ENCODE measurements at regions not wholly inside any gene's neighbourhood (a gene's known extent, or its start where the extent isn't known, plus 50 kb on each side); places are given as distances from the start of the nearest gene placed in this dataset.
"Not testable (repeated sequence)": the region's sequence is repeated elsewhere in the genome, so short reads cannot be mapped to it uniquely, and the experiment has no call there.

DNA sequence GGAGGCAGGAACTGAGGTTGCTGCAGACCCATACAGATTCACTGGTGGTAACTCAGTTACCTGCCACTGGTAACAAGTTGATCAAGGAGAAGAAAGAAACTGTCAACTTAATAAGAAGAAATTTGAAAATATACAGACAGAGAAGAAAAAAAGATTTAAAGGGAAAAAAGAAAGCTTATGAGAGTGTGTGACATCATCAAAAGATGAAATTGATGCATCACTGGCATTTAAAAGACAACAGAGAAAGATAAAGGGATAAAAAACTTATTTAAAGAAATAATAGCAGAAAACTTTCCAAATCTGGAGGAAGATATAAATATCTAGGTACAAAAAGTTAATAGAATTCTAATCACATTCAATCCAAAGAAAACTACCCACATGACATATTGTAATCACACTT is 1003.2 kb downstream of the TDRD15 start:
- Histone ChIP-seq H3K9me3 (ENCODE audit: low read depth, low read length) (no peaks in the 10 kb centered on the region), H3K36me3 (ENCODE audit: insufficient read depth, low read length) (no peaks in the 10 kb centered on the region), H3K9ac (ENCODE audit: insufficient read length) (no peak overlapping the region), H3K27ac (no peak overlapping the region), H3K4me3 (no peak overlapping the region)
- DNase-seq (ENCODE audit: low read depth, low spot score): no peak
- TF ChIP-seq EZH2 (IDR thresholded peaks at IDR 0.05) (no peak), POLR2AphosphoS5 (IDR thresholded peaks at IDR 0.05; ENCODE audit: borderline replicate concordance, low read depth, low read length) (no peak), FOXP2 (optimal IDR thresholded peaks at IDR 0.05; ENCODE audit: control extremely low read depth, extremely low read length, insufficient read depth) (no peak)

GRCh38 chr2:22134421-22134820 is 1010.7 kb downstream of the TDRD15 start:
- no peaks in the 10 kb centered on the region for H3K36me3 ChIP-seq (ENCODE audit: insufficient read depth, low read length)
- H3K4me3 ChIP-seq: no peak overlapping the region
- no peaks in the 10 kb centered on the region for H3K9me3 ChIP-seq (ENCODE audit: low read depth, low read length)
- H3K27ac ChIP-seq: no peak overlapping the region
- TF ChIP-seq EZH2 (IDR thresholded peaks at IDR 0.05): no peak
- no peak for TF ChIP-seq POLR2AphosphoS5 (IDR thresholded peaks at IDR 0.05; ENCODE audit: borderline replicate concordance, low read depth, low read length)
- no peak for TF ChIP-seq FOXP2 (optimal IDR thresholded peaks at IDR 0.05; ENCODE audit: control extremely low read depth, extremely low read length, insufficient read depth)
- DNase-seq (ENCODE audit: low read depth, low spot score): no peak
- H3K9ac ChIP-seq (ENCODE audit: insufficient read length): no peak overlapping the region

DNA sequence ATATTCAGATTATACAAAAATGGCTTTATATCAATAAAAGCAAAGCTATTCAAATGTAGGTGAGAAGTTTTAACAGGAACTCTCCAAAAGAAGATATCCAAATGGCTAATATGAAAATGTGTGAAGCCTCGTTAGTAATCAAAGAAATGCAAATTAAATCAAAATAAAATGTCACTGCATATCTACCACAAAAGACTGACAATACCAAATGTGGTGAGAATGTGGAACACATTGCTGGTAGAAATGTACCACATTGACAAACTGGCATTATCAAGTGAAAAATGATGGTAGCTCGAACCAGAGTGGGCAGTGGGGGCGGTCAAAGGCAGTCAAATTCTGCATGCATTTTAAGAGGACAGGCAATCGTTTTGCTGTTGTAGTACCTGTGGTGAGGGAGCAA is 1012.7 kb downstream of the TDRD15 start:
- DNase-seq (ENCODE audit: low read depth, low spot score): no peak
- no peaks in the 10 kb centered on the region for H3K9me3 ChIP-seq (ENCODE audit: low read depth, low read length)
- no peak overlapping the region for H3K9ac ChIP-seq (ENCODE audit: insufficient read length)
- no peaks in the 10 kb centered on the region for H3K36me3 ChIP-seq (ENCODE audit: insufficient read depth, low read length)
- H3K27ac ChIP-seq: no peak overlapping the region
- no peak overlapping the region for H3K4me3 ChIP-seq
- TF ChIP-seq EZH2 (IDR thresholded peaks at IDR 0.05): no peak
- TF ChIP-seq POLR2AphosphoS5 (IDR thresholded peaks at IDR 0.05; ENCODE audit: borderline replicate concordance, low read depth, low read length): no peak
- no peak for TF ChIP-seq FOXP2 (optimal IDR thresholded peaks at IDR 0.05; ENCODE audit: control extremely low read depth, extremely low read length, insufficient read depth)

GRCh38 chr2:22143840-22144239 is 1020.1 kb downstream of the TDRD15 start:
- no peak for DNase-seq (ENCODE audit: low read depth, low spot score)
- H3K36me3 ChIP-seq (ENCODE audit: insufficient read depth, low read length): no peaks in the 10 kb centered on the region
- H3K4me3 ChIP-seq: no peak overlapping the region
- H3K9ac ChIP-seq (ENCODE audit: insufficient read length): no peak overlapping the region
- H3K27ac ChIP-seq: no peak overlapping the region
- H3K9me3 ChIP-seq (ENCODE audit: low read depth, low read length): no peaks in the 10 kb centered on the region
- no peak for TF ChIP-seq FOXP2 (optimal IDR thresholded peaks at IDR 0.05; ENCODE audit: control extremely low read depth, extremely low read length, insufficient read depth)
- TF ChIP-seq EZH2 (IDR thresholded peaks at IDR 0.05): no peak
- TF ChIP-seq POLR2AphosphoS5 (IDR thresholded peaks at IDR 0.05; ENCODE audit: borderline replicate concordance, low read depth, low read length): no peak

- TF ChIP-seq POLR2AphosphoS5 (IDR thresholded peaks at IDR 0.05; ENCODE audit: borderline replicate concordance, low read depth, low read length) (no peak), FOXP2 (optimal IDR thresholded peaks at IDR 0.05; ENCODE audit: control extremely low read depth, extremely low read length, insufficient read depth) (no peak), EZH2 (IDR thresholded peaks at IDR 0.05) (no peak)
- H3K36me3 ChIP-seq (ENCODE audit: insufficient read depth, low read length): no peaks in the 10 kb centered on the region
- DNase-seq (ENCODE audit: low read depth, low spot score): no peak
- H3K9ac ChIP-seq (ENCODE audit: insufficient read length): no peak overlapping the region
- no peak overlapping the region for H3K4me3 ChIP-seq
- no peak overlapping the region for H3K27ac ChIP-seq
- H3K9me3 ChIP-seq (ENCODE audit: low read depth, low read length): no peaks in the 10 kb centered on the region
Observed at GRCh38 chr2:22153931-22154613, 1030.3 kb downstream of the TDRD15 start.

GRCh38 chr2:22156661-22157060 is 1032.9 kb downstream of the TDRD15 start:
- not testable (repeated sequence) for H3K36me3 ChIP-seq (ENCODE audit: insufficient read depth, low read length); H3K9me3 ChIP-seq (ENCODE audit: low read depth, low read length); H3K4me3 ChIP-seq; DNase-seq (ENCODE audit: low read depth, low spot score); H3K9ac ChIP-seq (ENCODE audit: insufficient read length); H3K27ac ChIP-seq

DNA sequence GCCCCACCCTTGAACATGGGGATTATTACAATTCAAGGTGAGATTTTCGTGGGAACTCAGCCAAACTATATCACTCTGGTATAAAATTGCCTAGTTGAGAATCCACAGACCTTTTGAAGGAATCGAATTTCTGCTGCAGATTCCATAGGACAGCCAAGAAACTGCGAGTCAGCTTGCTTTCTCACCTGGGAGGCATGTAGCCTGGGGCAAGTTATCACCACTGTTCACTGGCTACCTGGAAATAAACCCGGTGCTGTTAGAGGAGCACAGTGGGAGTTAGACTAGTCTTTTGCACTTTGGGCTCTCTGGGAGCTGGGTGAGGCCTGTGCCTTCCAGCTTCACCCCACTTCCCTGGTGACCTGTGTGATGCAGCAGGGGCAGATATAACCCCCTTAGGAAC is 1043.5 kb downstream of the TDRD15 start:
- no peaks in the 10 kb centered on the region for H3K36me3 ChIP-seq (ENCODE audit: insufficient read depth, low read length)
- TF ChIP-seq POLR2AphosphoS5 (IDR thresholded peaks at IDR 0.05; ENCODE audit: borderline replicate concordance, low read depth, low read length) (no peak), EZH2 (IDR thresholded peaks at IDR 0.05) (no peak), FOXP2 (optimal IDR thresholded peaks at IDR 0.05; ENCODE audit: control extremely low read depth, extremely low read length, insufficient read depth) (no peak)
- DNase-seq (ENCODE audit: low read depth, low spot score): no peak
- no peak overlapping the region for H3K27ac ChIP-seq
- no peak overlapping the region for H3K9ac ChIP-seq (ENCODE audit: insufficient read length)
- H3K4me3 ChIP-seq: no peak overlapping the region
- no peaks in the 10 kb centered on the region for H3K9me3 ChIP-seq (ENCODE audit: low read depth, low read length)

DNA sequence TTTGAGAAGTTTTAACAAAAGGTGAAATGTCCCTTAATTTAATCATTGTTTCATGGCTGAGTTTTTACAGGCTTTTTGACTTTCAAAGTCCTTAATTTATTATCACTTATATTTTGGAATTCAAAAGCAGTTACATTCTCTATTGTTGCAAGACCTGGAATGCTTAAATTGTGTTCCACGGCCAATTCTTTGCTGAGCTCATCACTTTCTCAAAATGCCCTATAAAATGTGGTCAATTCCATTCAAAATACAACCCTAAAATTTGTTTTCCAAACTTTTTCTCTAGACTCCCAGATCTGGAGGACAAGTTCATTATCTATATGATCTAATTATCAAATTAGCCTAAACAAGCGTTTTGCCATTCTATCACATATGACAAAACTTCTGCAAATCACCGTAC is 1051.2 kb downstream of the TDRD15 start:
- no peak for DNase-seq (ENCODE audit: low read depth, low spot score)
- no peaks in the 10 kb centered on the region for H3K9me3 ChIP-seq (ENCODE audit: low read depth, low read length)
- TF ChIP-seq EZH2 (IDR thresholded peaks at IDR 0.05) (no peak), FOXP2 (optimal IDR thresholded peaks at IDR 0.05; ENCODE audit: control extremely low read depth, extremely low read length, insufficient read depth) (no peak), POLR2AphosphoS5 (IDR thresholded peaks at IDR 0.05; ENCODE audit: borderline replicate concordance, low read depth, low read length) (no peak)
- H3K36me3 ChIP-seq (ENCODE audit: insufficient read depth, low read length): no peaks in the 10 kb centered on the region
- H3K9ac ChIP-seq (ENCODE audit: insufficient read length): no peak overlapping the region
- no peak overlapping the region for H3K27ac ChIP-seq
- H3K4me3 ChIP-seq: no peak overlapping the region

GRCh38 chr2:22185251-22185650 is 1061.5 kb downstream of the TDRD15 start:
- H3K36me3 ChIP-seq (ENCODE audit: insufficient read depth, low read length): no peaks in the 10 kb centered on the region
- no peak overlapping the region for H3K27ac ChIP-seq
- no peak overlapping the region for H3K4me3 ChIP-seq
- DNase-seq (ENCODE audit: low read depth, low spot score): no peak
- no peaks in the 10 kb centered on the region for H3K9me3 ChIP-seq (ENCODE audit: low read depth, low read length)
- TF ChIP-seq POLR2AphosphoS5 (IDR thresholded peaks at IDR 0.05; ENCODE audit: borderline replicate concordance, low read depth, low read length) (no peak), EZH2 (IDR thresholded peaks at IDR 0.05) (no peak), FOXP2 (optimal IDR thresholded peaks at IDR 0.05; ENCODE audit: control extremely low read depth, extremely low read length, insufficient read depth) (no peak)
- H3K9ac ChIP-seq (ENCODE audit: insufficient read length): no peak overlapping the region

DNA sequence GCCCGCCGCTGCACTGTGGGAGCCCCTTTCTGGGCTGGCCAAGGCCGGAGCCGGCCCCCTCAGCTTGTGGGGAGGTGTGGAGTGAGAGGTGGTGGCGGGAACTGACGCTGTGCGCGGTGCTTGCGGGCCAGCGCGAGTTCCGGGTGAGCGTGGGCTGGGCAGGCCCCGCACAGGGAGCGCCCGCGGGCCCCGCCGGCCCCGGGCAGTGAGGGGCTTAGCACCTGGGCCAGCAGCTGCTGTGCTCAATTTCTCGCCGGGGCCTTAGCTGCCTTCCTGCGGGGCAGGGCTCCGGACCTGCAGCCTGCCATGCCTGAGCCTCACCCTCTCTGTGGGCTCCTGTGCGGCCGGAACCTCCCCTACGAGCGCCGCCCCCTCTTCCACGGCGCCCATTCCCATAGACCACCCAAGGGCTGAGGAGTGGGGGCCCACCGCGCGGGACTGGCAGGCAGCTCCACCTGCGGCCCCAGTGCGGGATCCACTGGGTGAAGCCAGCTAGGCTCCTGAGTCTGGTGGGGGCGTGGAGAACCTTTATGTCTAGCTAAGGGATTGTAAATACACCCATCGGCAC is 1062.6 kb downstream of the TDRD15 start:
- not testable (repeated sequence) for H3K9me3 ChIP-seq (ENCODE audit: low read depth, low read length); H3K36me3 ChIP-seq (ENCODE audit: insufficient read depth, low read length); DNase-seq (ENCODE audit: low read depth, low spot score); H3K27ac ChIP-seq; H3K9ac ChIP-seq (ENCODE audit: insufficient read length); H3K4me3 ChIP-seq

Data from SK-N-MC (cell line).